A673 (cell line): ENCODE measurements at regions not wholly inside any gene's neighbourhood (a gene's known extent, or its start where the extent isn't known, plus 50 kb on each side); places are given as distances from the start of the nearest gene placed in this dataset.

Source experiments
- BruUV-seq: library from RNA; stranded (reverse); fragments of 400-500 nt; replicated peaks from 2 replicates; lab custom pipeline; 2021; lab: Mats Ljungman, UMichigan
- CTCF ChIA-PET: fragments of 300-600 bp; sonication (Branson Sonifier 250); formaldehyde crosslinking; loops from one replicate; lab custom pipeline; 2022; ENCODE audit warnings: antibody characterized with exemption; lab: Charles Lee
- POLR2A ChIA-PET: fragments of 300-600 bp; sonication (Branson Sonifier 250); formaldehyde crosslinking; loops from one replicate; lab custom pipeline; 2022; ENCODE audit warnings: antibody characterized with exemption; ENCODE audit not compliant: low non-redundant PET; lab: Charles Lee
- DNase-seq: peaks from one replicate; pipeline ENCODE4 v3.0.0-alpha.2; 2015; ENCODE audit warnings: low spot score
- H3K27ac ChIP-seq: fragments of 200-600 bp; sonication (generic); 2 replicates; pipeline ENCODE4 v1.5.1; 2016; ENCODE audit warnings: mixed run types, low read depth, mild to moderate bottlenecking, mixed read lengths, antibody characterized with exemption, low read length; ENCODE audit not compliant: poor library complexity, severe bottlenecking
- H3K27me3 ChIP-seq: fragments of 200-600 bp; sonication (generic); replicated peaks from 2 replicates; pipeline ENCODE4 v1.6.1; 2017; ENCODE audit warnings: mixed run types, low read depth, mild to moderate bottlenecking, mixed read lengths, antibody characterized with exemption, low read length; ENCODE audit not compliant: insufficient read depth, poor library complexity
- H3K36me3 ChIP-seq: fragments of 200-600 bp; sonication (generic); 2 replicates; pipeline ENCODE4 v1.6.1; 2016; ENCODE audit warnings: mixed run types, mild to moderate bottlenecking, mixed read lengths, antibody characterized with exemption, low read length; ENCODE audit not compliant: insufficient read depth, poor library complexity, severe bottlenecking
- H3K4me1 ChIP-seq: fragments of 200-600 bp; sonication (generic); 2 replicates; pipeline ENCODE4 v1.6.1; 2017; ENCODE audit warnings: mixed run types, mild to moderate bottlenecking, mixed read lengths, antibody characterized with exemption, low read length; ENCODE audit not compliant: insufficient read depth, poor library complexity, severe bottlenecking
- H3K4me3 ChIP-seq: fragments of 200-600 bp; sonication (generic); 2 replicates; pipeline ENCODE4 v1.5.1; 2016; ENCODE audit warnings: low read depth, mixed run types, mild to moderate bottlenecking, mixed read lengths, low read length; ENCODE audit not compliant: poor library complexity, severe bottlenecking
- H3K9me3 ChIP-seq: fragments of 200-600 bp; sonication (generic); 2 replicates; pipeline ENCODE4 v1.6.1; 2016; ENCODE audit warnings: mixed run types, low read depth, mild to moderate bottlenecking, mixed read lengths, antibody characterized with exemption, low read length; ENCODE audit not compliant: poor library complexity, severe bottlenecking
- EZH2 ChIP-seq: fragments of 200-600 bp; sonication (generic); IDR thresholded peaks from 2 replicates; pipeline ENCODE4 v1.6.1; 2017; ENCODE audit warnings: borderline replicate concordance, low read depth, mild to moderate bottlenecking, mixed read lengths, antibody characterized with exemption, low read length; ENCODE audit not compliant: poor library complexity, severe bottlenecking
- intact Hi-C: fragments of 100-400 bp; cut with micrococcal nuclease; formaldehyde crosslinking; loops from one replicate; pipeline ENCODE4 v1.10.0; 2022; ENCODE audit not compliant: unreplicated experiment
- TF ChIP-seq, protein P1 (sequence below): fragments of 300-800, 200-600 bp; sonication (generic); conservative IDR thresholded peaks from 2 replicates; pipeline ENCODE4 v1.5.1; 2017; ENCODE audit warnings: low read depth, mild to moderate bottlenecking, antibody characterized with exemption, low read length, moderate library complexity, mixed read lengths

DNA sequence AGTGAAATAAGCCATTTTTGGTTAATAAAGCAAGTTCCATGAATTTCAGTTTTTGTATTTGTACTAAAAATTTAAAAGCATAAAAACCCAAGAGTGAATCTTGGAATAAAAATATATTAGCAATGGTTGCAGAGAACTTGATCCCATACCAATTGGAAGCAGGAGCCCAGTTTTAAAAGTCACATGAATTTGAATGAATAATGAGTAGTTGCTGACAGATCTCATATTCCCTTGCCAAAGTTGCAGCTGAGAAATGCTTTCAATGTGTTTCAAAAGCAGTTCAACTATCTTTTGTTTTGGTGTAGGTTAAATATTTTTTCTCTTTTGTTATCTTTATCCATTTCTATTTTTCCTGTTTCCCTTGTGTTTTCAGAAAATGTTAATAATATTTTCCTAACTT, 818.6 kb downstream of the CDH18 start:
- no TSS peak for BruUV-seq
- TF ChIP-seq, protein P1, sequence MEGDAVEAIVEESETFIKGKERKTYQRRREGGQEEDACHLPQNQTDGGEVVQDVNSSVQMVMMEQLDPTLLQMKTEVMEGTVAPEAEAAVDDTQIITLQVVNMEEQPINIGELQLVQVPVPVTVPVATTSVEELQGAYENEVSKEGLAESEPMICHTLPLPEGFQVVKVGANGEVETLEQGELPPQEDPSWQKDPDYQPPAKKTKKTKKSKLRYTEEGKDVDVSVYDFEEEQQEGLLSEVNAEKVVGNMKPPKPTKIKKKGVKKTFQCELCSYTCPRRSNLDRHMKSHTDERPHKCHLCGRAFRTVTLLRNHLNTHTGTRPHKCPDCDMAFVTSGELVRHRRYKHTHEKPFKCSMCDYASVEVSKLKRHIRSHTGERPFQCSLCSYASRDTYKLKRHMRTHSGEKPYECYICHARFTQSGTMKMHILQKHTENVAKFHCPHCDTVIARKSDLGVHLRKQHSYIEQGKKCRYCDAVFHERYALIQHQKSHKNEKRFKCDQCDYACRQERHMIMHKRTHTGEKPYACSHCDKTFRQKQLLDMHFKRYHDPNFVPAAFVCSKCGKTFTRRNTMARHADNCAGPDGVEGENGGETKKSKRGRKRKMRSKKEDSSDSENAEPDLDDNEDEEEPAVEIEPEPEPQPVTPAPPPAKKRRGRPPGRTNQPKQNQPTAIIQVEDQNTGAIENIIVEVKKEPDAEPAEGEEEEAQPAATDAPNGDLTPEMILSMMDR, result no peak
- Histone ChIP-seq H3K36me3 (no peaks in the 10 kb centered on the region), H3K27ac (no peak overlapping the region), H3K9me3 (no peaks in the 10 kb centered on the region), H3K27me3 (no peaks in the 10 kb centered on the region), H3K4me1 (no peaks in the 10 kb centered on the region), H3K4me3 (no peak overlapping the region)
- no peak for DNase-seq
- ChIA-PET POLR2A (no interaction called here), CTCF (no interaction called here)
- intact Hi-C loops, result no loop called here

DNA sequence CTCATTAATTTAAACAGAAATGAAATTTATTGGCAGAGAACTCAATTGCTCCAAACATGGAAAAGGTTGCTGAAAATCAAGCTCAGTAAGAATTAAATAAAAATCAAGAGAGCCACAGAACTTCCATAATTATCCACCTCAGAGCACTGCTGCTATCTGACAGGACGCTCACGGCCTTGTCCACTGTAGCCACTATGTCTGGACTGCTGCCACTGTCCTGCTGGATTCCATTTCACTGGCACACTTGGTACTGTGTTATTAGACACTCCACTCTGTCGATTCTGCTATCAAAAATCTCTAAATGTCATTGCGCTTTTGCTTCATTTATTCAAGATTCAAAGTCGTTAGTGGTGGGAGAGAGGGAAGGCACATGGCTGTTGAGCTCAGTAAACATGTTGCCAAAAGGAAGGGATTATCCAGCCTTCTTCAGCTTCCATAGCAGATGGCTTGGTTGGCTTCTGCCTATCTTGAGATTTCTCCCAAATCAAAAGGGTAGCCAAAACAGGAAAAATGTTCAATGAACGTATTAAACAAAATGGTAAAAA, 815.0 kb downstream of the CDH18 start:
- TF ChIP-seq, protein P1, result no peak
- no peak for TF ChIP-seq EZH2
- no peak for DNase-seq
- Histone ChIP-seq H3K36me3 (no peaks in the 10 kb centered on the region), H3K9me3 (no peaks in the 10 kb centered on the region), H3K4me1 (no peaks in the 10 kb centered on the region), H3K27me3 (no peaks in the 10 kb centered on the region), H3K27ac (no peak overlapping the region), H3K4me3 (no peak overlapping the region)
- no TSS peak for BruUV-seq
- ChIA-PET POLR2A (no interaction called here), CTCF (no interaction called here)
- intact Hi-C loops, result no loop called here

DNA sequence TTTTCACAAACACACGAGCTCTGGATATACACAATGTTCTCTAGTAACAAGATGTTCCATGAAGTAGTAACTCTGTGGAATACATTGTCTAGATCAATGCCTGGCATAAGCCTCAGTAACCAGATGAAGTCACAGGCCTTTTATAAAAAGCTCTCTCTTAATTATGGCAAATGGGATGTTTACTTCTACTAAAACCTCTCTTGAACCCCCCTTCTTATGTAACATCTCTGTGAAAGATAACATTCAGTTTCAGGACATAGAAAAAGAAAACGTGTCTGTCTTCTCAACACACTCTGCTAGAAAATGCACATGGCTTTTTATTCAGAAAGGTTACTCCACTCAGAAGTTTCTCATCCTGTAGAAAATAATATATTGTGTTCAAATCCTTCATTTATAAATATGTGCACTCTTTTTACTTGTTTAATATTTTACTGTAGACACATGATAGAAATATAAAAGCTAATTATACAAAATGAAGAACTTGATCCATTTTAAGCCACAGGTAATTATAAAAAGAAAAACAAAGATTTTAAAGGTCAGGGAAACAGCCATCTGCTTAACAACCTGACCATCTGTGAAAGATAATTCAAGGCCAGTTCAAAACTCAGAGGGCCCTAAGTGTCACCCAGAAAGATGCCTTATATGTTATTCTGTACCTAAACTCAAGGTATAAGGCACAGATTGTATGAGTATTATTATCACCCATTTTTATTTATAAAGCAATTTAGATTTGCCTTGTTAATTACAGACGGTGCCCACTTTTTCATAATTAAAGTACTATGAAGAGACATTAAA, 812.0 kb downstream of the CDH18 start:
- Histone ChIP-seq H3K4me1 (no peaks in the 10 kb centered on the region), H3K4me3 (no peak overlapping the region), H3K27me3 (no peaks in the 10 kb centered on the region), H3K27ac (no peak overlapping the region), H3K9me3 (no peaks in the 10 kb centered on the region), H3K36me3 (no peaks in the 10 kb centered on the region)
- ChIA-PET CTCF (no interaction called here), POLR2A (no interaction called here)
- intact Hi-C loops, result no loop called here
- no peak for DNase-seq
- no peak for TF ChIP-seq EZH2
- no TSS peak for BruUV-seq

DNA sequence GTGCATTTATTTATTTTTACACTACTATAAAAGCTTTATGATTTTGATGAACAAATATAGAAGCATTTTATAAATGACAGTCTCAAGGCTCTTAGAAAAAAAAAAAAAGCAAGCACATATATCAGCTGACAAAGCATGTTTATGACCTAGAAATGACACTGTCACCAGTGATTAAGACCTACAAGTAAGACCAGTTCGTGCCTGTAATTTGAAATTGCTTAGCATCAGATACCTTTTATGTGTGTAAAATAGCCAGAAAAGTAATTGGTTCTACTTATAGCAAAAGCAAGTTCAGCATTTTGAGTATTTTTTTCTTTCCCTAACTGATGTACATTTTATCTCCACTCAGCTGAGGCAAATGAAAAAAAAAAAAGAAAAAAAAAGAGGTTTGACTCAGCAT, 808.4 kb downstream of the CDH18 start:
- POLR2A ChIA-PET, result no interaction called here
- intact Hi-C loops, result no loop called here
- no peak for DNase-seq
- TF ChIP-seq EZH2, result no peak
- TF ChIP-seq, protein P1, result no peak
- H3K27ac ChIP-seq, result no peak overlapping the region
- no peaks in the 10 kb centered on the region for H3K4me1 ChIP-seq
- no peaks in the 10 kb centered on the region for H3K9me3 ChIP-seq
- H3K27me3 ChIP-seq, result no peaks in the 10 kb centered on the region
- H3K36me3 ChIP-seq, result no peaks in the 10 kb centered on the region
- CTCF ChIA-PET, result no interaction called here
- BruUV-seq, result no TSS peak
- no peak overlapping the region for H3K4me3 ChIP-seq
